Esophagus muscularis mucosa (tissue), 4 donors: ENCODE measurements at regions not wholly inside any gene's neighbourhood (a gene's known extent, or its start where the extent isn't known, plus 50 kb on each side); places are given as distances from the start of the nearest gene placed in this dataset.

Experiments used
- DNase-seq: peaks from one replicate; pipeline ENCODE4 v3.0.0-alpha.2; 2017; ENCODE audit errors: extremely low spot score
- H3K27ac ChIP-seq, 4 donors: fragments of 200-600 bp; sonication (generic); replicated peaks in 1 of 4; 1 replicate in 3 of 4; 2 replicates in 1 of 4; pipeline ENCODE4 v1.5.1; 2016 to 2019; ENCODE audit warnings: mild to moderate bottlenecking in 1 of 4
- H3K27me3 ChIP-seq, 4 donors: fragments of 200-600 bp; sonication (generic); one replicate each; pipeline versions ENCODE4 v1.5.1 to v1.6.0; 2016 to 2019
- H3K36me3 ChIP-seq, 4 donors: fragments of 200-600 bp; sonication (generic); one replicate each; pipeline ENCODE4 v1.5.1; 2016 to 2019
- H3K4me1 ChIP-seq, 4 donors: fragments of 200-600 bp; sonication (generic); one replicate each; pipeline ENCODE4 v1.5.1; 2016 to 2019
- H3K4me3 ChIP-seq, 4 donors: fragments of 200-600 bp; sonication (generic); 1 replicate in 2 of 4; 2 replicates in 2 of 4; pipeline ENCODE4 v1.5.1; 2016 to 2019; ENCODE audit warnings: mild to moderate bottlenecking in 4 of 4, moderate library complexity in 1 of 4
- H3K9me3 ChIP-seq, 4 donors: fragments of 200-600 bp; sonication (generic); 1 replicate in 3 of 4; 2 replicates in 1 of 4; pipeline ENCODE4 v1.5.1; 2016 to 2019
- CTCF ChIP-seq, 3 experiments: fragments of 200-600 bp in 2 of 3; fragments of 450-650 bp in 1 of 3; sonication (generic) in 2 of 3; IDR thresholded peaks; one replicate each; pipeline ENCODE4 v1.5.1; 2017 to 2019; ENCODE audit warnings: antibody characterized with exemption in 3 of 3, mild to moderate bottlenecking in 2 of 3, moderate library complexity in 1 of 3
- EP300 ChIP-seq: sonication (generic); formaldehyde crosslinking; IDR thresholded peaks from one replicate; pipeline ENCODE4 v1.6.1; 2017; ENCODE audit warnings: antibody characterized with exemption
- POLR2A ChIP-seq: fragments of 450-650 bp; IDR thresholded peaks from one replicate; pipeline ENCODE4 v1.6.1; 2017; ENCODE audit warnings: antibody characterized with exemption, moderate library complexity, mild to moderate bottlenecking, low read depth
- POLR2AphosphoS5 ChIP-seq, 2 donors: sonication (generic); formaldehyde crosslinking; IDR thresholded peaks; one replicate each; pipeline ENCODE4 v1.6.1; 2017; ENCODE audit warnings: antibody characterized with exemption in 2 of 2
- WGBS: methylation state at CpG from one replicate; pipeline ENCODE4 v1.1.5; 2018; 5-methylcytosine and 5-hydroxymethylcytosine counted together
- intact Hi-C: fragments of 100-400 bp; cut with DNase I; formaldehyde crosslinking; loops from one replicate; pipeline ENCODE4 v1.15.1; 2023

GRCh38 chr11:112632866-112633505 lies 328.2 kb upstream of the NCAM1 start:
- Histone ChIP-seq H3K27me3 (peaks cover 0 to 4% (median 0%) of the 10 kb centered on the region in 4 donors), H3K9me3 (no peaks in the 10 kb centered on the region), H3K4me1 (peaks cover 0 to 12% (median 0%) of the 10 kb centered on the region in 4 donors), H3K27ac (no peak overlapping the region), H3K36me3 (no peaks in the 10 kb centered on the region), H3K4me3 (no peak overlapping the region)
- intact Hi-C loops = no loop called here
- WGBS = 79% methylated on average over 5 of the region's 5 CpGs
- no peak for TF ChIP-seq POLR2AphosphoS5 (IDR thresholded peaks at IDR 0.05)
- DNase-seq = peak; percentile 86

GRCh38 chr11:112634551-112634950 lies 326.7 kb upstream of the NCAM1 start:
- Histone ChIP-seq H3K4me3 (no peak overlapping the region), H3K36me3 (no peaks in the 10 kb centered on the region), H3K27me3 (peaks cover 0 to 4% (median 0%) of the 10 kb centered on the region in 4 donors), H3K4me1 (peaks cover 0 to 12% (median 0%) of the 10 kb centered on the region in 4 donors), H3K27ac (no peak overlapping the region), H3K9me3 (peaks cover 0 to 8% (median 6%) of the 10 kb centered on the region in 4 donors)
- DNase-seq = peak; percentile 64
- TF ChIP-seq CTCF (IDR thresholded peaks at IDR 0.05) (no peak), POLR2A (no peak), POLR2AphosphoS5 (IDR thresholded peaks at IDR 0.05) (no peak), EP300 (no peak)
- 56% methylated on average over 6 of the region's 6 CpGs for WGBS
- intact Hi-C loops = no loop called here

- TF ChIP-seq POLR2AphosphoS5 (IDR thresholded peaks at IDR 0.05) (no peak), CTCF (IDR thresholded peaks at IDR 0.05) (no peak), EP300 (no peak), POLR2A (no peak)
- DNase-seq = no peak
- Histone ChIP-seq H3K27ac (no peak overlapping the region), H3K36me3 (no peaks in the 10 kb centered on the region), H3K9me3 (peaks cover 0 to 14% (median 10%) of the 10 kb centered on the region in 4 donors), H3K27me3 (peaks cover 0 to 4% (median 0%) of the 10 kb centered on the region in 4 donors), H3K4me1 (peaks cover 0 to 12% (median 0%) of the 10 kb centered on the region in 4 donors), H3K4me3 (no peak overlapping the region)
- 64% methylated on average over 8 of the region's 8 CpGs for WGBS
- intact Hi-C loops = no loop called here
Observed at GRCh38 chr11:112634995-112635737, 326.1 kb upstream of the NCAM1 start.

GRCh38 chr11:112637076-112637475 lies 324.1 kb upstream of the NCAM1 start:
- 68% methylated on average over 2 of the region's 2 CpGs for WGBS
- H3K36me3 ChIP-seq = no peaks in the 10 kb centered on the region
- H3K9me3 ChIP-seq = peaks cover 0 to 25% (median 13%) of the 10 kb centered on the region in 4 donors
- no peak for TF ChIP-seq POLR2A
- no peak for TF ChIP-seq CTCF (IDR thresholded peaks at IDR 0.05)
- TF ChIP-seq EP300 = no peak
- no peak overlapping the region for H3K4me3 ChIP-seq
- intact Hi-C loops = no loop called here
- DNase-seq = no peak
- H3K4me1 ChIP-seq = peaks cover 0 to 12% (median 0%) of the 10 kb centered on the region in 4 donors
- peaks cover 0 to 4% (median 0%) of the 10 kb centered on the region in 4 donors for H3K27me3 ChIP-seq
- H3K27ac ChIP-seq = no peak overlapping the region

DNA sequence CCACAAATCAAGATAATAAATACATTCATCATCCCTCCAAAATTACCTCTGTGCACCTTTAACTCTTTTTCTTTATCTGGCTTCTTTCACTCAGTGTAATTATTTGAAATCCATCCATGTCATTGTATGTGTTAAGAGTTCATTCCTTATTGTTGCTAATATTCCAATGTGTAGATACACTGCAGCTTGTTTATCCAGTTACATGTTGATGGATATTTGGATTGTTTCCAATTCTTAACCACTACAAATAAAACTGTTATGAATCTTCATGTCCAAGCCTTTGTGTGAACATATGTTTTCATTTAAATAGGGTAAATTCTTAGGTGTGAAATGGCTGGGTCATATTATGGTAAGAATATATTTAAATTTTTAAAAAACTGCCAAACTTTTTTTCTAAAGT lies 323.3 kb upstream of the NCAM1 start:
- peaks cover 0 to 4% (median 0%) of the 10 kb centered on the region in 4 donors for H3K27me3 ChIP-seq
- H3K9me3 ChIP-seq = peaks cover 0 to 26% (median 13%) of the 10 kb centered on the region in 4 donors
- DNase-seq = no peak
- H3K4me1 ChIP-seq = peaks cover 0 to 12% (median 0%) of the 10 kb centered on the region in 4 donors
- H3K4me3 ChIP-seq = no peak overlapping the region
- intact Hi-C loops = no loop called here
- no peaks in the 10 kb centered on the region for H3K36me3 ChIP-seq
- TF ChIP-seq CTCF (IDR thresholded peaks at IDR 0.05) (no peak), POLR2A (no peak), POLR2AphosphoS5 (IDR thresholded peaks at IDR 0.05) (no peak), EP300 (no peak)
- no peak overlapping the region for H3K27ac ChIP-seq
